GM12892 (cell line): ENCODE measurements at regions not wholly inside any gene's neighbourhood (a gene's known extent, or its start where the extent isn't known, plus 50 kb on each side); places are given as distances from the start of the nearest gene placed in this dataset.

Source experiments
- POLR2AphosphoS5 ChIP-seq: IDR thresholded peaks from 2 replicates; pipeline ENCODE4 v1.6.1; 2011; ENCODE audit warnings: low read depth, low read length, control low read depth
- TAF1 ChIP-seq: IDR thresholded peaks from 2 replicates; pipeline ENCODE4 v1.6.1; 2011; ENCODE audit warnings: low read depth, mild to moderate bottlenecking, control low read depth, low read length, borderline replicate concordance

GRCh38 chr14:47746986-47747385 lies 71.6 kb upstream of the MDGA2 start:
- TF ChIP-seq TAF1, result no peak
- no peak for TF ChIP-seq POLR2AphosphoS5
